ENCODE measurements at regions not wholly inside any gene's neighbourhood (a gene's known extent, or its start where the extent isn't known, plus 50 kb on each side); places are given as distances from the start of the nearest gene placed in this dataset.

GRCh38 chr6:153231048-153231646, 100.1 kb upstream of the RGS17 start:
- DNase-seq (ENCODE audit: low read depth), result no peak

GRCh38 chr6:153218184-153218792, 87.2 kb upstream of the RGS17 start:
- DNase-seq (ENCODE audit: low read depth), result no peak

GRCh38 chr6:153216789-153217188, 85.7 kb upstream of the RGS17 start:
- DNase-seq (ENCODE audit: low read depth), result no peak

GRCh38 chr6:153215242-153215641, 84.2 kb upstream of the RGS17 start:
- no peak for DNase-seq (ENCODE audit: low read depth)

GRCh38 chr6:153214436-153214835, 83.4 kb upstream of the RGS17 start:
- DNase-seq (ENCODE audit: low read depth), result no peak

GRCh38 chr6:153210083-153210482, 79.0 kb upstream of the RGS17 start:
- no peak for DNase-seq (ENCODE audit: low read depth)

- DNase-seq (ENCODE audit: low read depth), result no peak
Measured at GRCh38 chr6:153208706-153209105, 77.6 kb upstream of the RGS17 start.

- no peak for DNase-seq (ENCODE audit: low read depth)
Measured at GRCh38 chr6:153207617-153208016, 76.5 kb upstream of the RGS17 start.

GRCh38 chr6:153207006-153207405, 75.9 kb upstream of the RGS17 start:
- DNase-seq (ENCODE audit: low read depth), result no peak

- DNase-seq (ENCODE audit: low read depth), result no peak
Measured at GRCh38 chr6:153192943-153193885, 62.1 kb upstream of the RGS17 start.

GRCh38 chr6:153183925-153184324, 52.8 kb upstream of the RGS17 start:
- DNase-seq (ENCODE audit: low read depth), result no peak

Measured in CMK (cell line).